IPS-NIHi7 (cell line): ENCODE measurements at regions not wholly inside any gene's neighbourhood (a gene's known extent, or its start where the extent isn't known, plus 50 kb on each side); places are given as distances from the start of the nearest gene placed in this dataset.
"Not testable (repeated sequence)": the region's sequence is repeated elsewhere in the genome, so short reads cannot be mapped to it uniquely, and the experiment has no call there.

Experiments used
- DNase-seq: peaks from one replicate; pipeline ENCODE4 v3.0.0; 2012; ENCODE audit warnings: mixed read lengths; ENCODE audit errors: extremely low spot score

GRCh38 chr16:8113843-8114242 is 476.5 kb downstream of the TMEM114 start:
- DNase-seq = no peak

GRCh38 chr16:8110572-8111514 is 479.5 kb downstream of the TMEM114 start:
- DNase-seq = no peak

- DNase-seq = no peak
Measured at GRCh38 chr16:8109510-8110369, 480.6 kb downstream of the TMEM114 start.

- DNase-seq = no peak
Measured at GRCh38 chr16:8108991-8109509, 481.3 kb downstream of the TMEM114 start.

GRCh38 chr16:8107296-8107695 is 483.0 kb downstream of the TMEM114 start:
- DNase-seq = no peak

- no peak for DNase-seq
Measured at GRCh38 chr16:8103649-8104289, 486.5 kb downstream of the TMEM114 start.

GRCh38 chr16:8099586-8099985 is 490.7 kb downstream of the TMEM114 start:
- DNase-seq = no peak

- DNase-seq = no peak
Measured at GRCh38 chr16:8098947-8099512, 491.3 kb downstream of the TMEM114 start.

GRCh38 chr16:8096211-8096610 is 494.1 kb downstream of the TMEM114 start:
- no peak for DNase-seq

- DNase-seq = no peak
Measured at GRCh38 chr16:8094696-8095095, 495.6 kb downstream of the TMEM114 start.

GRCh38 chr16:8088820-8089338 is 501.4 kb downstream of the TMEM114 start:
- DNase-seq = no peak

GRCh38 chr16:8087597-8088289 is 502.6 kb downstream of the TMEM114 start:
- no peak for DNase-seq

- no peak for DNase-seq
Measured at GRCh38 chr16:8087146-8087545, 503.2 kb downstream of the TMEM114 start.

GRCh38 chr16:8084882-8085281 is 505.4 kb downstream of the TMEM114 start:
- DNase-seq = no peak

GRCh38 chr16:8084302-8084701 is 506.0 kb downstream of the TMEM114 start:
- DNase-seq = no peak

- no peak for DNase-seq
Measured at GRCh38 chr16:8083560-8083959, 506.8 kb downstream of the TMEM114 start.

- no peak for DNase-seq
Measured at GRCh38 chr16:8080817-8081216, 509.5 kb downstream of the TMEM114 start.

GRCh38 chr16:8075271-8075670 is 515.0 kb downstream of the TMEM114 start:
- DNase-seq = no peak

GRCh38 chr16:8070506-8070905 is 519.8 kb downstream of the TMEM114 start:
- DNase-seq = no peak

- not testable (repeated sequence) for DNase-seq
Measured at GRCh38 chr16:8068225-8068624, 522.1 kb downstream of the TMEM114 start.

GRCh38 chr16:8063159-8063558 is 527.2 kb downstream of the TMEM114 start:
- DNase-seq = no peak
